ENCODE measurements at regions not wholly inside any gene's neighbourhood (a gene's known extent, or its start where the extent isn't known, plus 50 kb on each side); places are given as distances from the start of the nearest gene placed in this dataset.

DNA sequence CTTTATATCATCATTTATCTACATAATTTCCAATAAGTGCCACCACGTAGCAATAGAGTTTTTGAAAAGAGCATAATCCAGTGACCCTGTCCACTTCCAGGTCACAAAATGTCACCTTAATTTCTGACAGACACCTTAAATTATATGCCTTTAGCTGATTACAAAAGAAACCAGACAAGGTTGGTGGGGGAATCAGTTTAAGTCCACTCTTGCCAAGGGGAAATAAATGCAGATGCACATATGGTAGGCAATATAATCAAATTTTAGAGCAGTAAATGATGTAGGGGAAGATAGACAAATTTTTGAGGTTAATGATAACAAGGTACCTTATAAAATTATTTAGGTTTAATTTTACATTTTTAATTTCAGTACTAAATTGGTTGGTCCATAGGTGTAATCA is 253.5 kb downstream of the ZIC1 start:
- TF ChIP-seq, protein P1, sequence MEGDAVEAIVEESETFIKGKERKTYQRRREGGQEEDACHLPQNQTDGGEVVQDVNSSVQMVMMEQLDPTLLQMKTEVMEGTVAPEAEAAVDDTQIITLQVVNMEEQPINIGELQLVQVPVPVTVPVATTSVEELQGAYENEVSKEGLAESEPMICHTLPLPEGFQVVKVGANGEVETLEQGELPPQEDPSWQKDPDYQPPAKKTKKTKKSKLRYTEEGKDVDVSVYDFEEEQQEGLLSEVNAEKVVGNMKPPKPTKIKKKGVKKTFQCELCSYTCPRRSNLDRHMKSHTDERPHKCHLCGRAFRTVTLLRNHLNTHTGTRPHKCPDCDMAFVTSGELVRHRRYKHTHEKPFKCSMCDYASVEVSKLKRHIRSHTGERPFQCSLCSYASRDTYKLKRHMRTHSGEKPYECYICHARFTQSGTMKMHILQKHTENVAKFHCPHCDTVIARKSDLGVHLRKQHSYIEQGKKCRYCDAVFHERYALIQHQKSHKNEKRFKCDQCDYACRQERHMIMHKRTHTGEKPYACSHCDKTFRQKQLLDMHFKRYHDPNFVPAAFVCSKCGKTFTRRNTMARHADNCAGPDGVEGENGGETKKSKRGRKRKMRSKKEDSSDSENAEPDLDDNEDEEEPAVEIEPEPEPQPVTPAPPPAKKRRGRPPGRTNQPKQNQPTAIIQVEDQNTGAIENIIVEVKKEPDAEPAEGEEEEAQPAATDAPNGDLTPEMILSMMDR (IDR thresholded peaks at IDR 0.05): no peak
- no peak for TF ChIP-seq POLR2A (IDR thresholded peaks at IDR 0.05)
